ENCODE measurements at regions not wholly inside any gene's neighbourhood (a gene's known extent, or its start where the extent isn't known, plus 50 kb on each side); places are given as distances from the start of the nearest gene placed in this dataset.

- no peak for DNase-seq (ENCODE audit: low spot score)
Observed at GRCh38 chr11:108994887-108995286, 330.0 kb downstream of the DDX10 start.

- DNase-seq (ENCODE audit: low spot score): no peak
Observed at GRCh38 chr11:108997826-108998225, 333.0 kb downstream of the DDX10 start.

DNA sequence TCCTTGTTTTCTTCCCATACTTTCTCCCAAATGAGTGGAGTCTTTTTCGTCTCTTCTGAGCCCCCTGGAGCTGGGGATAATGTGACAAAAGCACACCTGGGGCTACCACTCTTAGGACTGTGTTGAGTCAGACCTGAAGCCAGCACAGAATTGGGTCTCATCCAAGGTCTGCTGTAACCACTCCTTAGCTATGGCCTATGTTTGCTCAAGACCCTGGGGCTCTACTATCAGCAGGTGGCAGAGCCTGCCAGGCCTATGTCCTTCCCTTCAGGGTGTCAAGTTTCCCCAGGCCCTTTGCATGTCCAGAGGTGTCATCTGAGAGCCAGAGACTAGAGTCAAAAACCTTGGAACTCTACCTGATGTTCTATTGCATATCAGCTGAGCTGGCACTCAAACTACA lies 335.7 kb downstream of the DDX10 start:
- DNase-seq (ENCODE audit: low spot score): no peak

DNA sequence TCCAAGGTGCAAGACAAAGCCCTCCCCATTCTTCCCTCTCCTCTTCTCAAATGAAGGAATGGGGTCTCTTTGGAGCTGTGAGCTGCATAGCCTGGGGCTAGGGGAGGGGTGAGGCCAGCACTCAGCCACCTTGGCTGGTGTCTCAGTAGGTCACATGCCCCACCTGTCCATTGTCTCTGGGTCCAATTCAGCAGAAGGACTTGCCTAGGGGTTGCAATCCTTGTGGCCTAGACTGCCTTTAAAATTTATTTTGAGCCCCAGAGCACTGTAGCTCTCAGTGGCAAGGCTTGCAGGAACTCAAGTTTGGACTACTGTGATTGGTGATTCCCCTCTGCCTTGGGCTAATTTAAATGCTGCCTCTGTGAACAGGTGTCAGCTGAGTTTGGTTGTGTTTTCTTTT lies 336.7 kb downstream of the DDX10 start:
- DNase-seq (ENCODE audit: low spot score): no peak

DNA sequence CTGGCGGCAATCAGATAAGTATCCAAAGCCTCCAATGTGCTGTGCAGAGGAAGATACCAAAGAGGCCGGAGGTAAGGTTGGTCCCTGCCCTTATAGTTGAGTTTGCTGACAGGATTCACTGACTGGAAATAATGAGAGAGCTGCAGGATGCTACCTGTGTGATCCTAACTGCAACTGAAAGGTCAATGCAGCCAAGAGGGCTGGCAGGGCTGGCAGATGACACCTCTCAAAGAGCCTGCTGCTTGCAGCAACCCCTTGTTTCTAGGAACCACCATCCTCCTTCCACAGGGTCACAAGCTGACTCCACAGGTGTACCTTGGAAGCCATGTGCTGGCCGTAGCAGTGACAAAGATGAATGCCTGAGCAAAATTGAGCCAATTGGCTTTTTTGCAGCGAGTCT lies 348.1 kb downstream of the DDX10 start:
- DNase-seq (ENCODE audit: low spot score): no peak

- no peak for DNase-seq (ENCODE audit: low spot score)
Observed at GRCh38 chr11:109015283-109015682, 350.4 kb downstream of the DDX10 start.

GRCh38 chr11:109016724-109017123 lies 351.9 kb downstream of the DDX10 start:
- DNase-seq (ENCODE audit: low spot score): no peak

DNA sequence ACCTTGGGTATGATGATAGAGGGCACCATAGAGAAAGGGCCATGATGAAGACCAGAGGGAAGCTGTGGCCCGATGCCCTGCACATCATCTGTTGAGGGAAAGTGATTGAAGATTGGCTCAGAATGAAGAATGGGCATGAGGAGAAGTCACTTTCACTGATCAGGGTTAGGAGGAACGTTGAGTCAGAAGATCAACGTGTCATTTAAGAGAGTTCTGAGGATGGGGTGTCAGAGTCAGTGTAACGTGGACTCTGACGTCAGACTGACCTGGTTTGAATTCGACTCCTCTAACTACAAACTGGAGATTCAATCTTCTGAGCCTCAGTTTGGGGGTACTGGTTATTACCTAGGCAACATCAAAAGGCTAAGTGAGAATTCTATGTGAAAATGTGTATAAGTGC lies 352.6 kb downstream of the DDX10 start:
- no peak for DNase-seq (ENCODE audit: low spot score)

DNA sequence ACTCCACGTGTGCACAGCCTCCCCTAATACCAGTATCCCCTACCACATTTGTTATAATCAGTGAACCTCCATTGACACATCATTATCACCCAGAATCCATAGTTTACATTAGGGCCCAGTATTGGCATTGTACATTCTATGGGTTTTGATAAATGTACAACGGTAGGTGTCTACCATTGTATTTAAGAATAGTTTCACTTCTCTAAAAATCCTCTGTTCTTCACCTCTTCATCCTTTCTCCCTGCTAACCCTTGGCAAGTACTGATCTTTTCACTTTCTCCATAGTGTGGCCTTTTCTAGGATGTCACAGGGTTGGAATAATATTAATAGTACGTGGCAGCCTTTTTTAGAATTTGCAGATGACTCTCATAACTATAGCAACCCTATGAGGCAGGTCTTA lies 353.8 kb downstream of the DDX10 start:
- no peak for DNase-seq (ENCODE audit: low spot score)

GRCh38 chr11:109019342-109019936 lies 354.6 kb downstream of the DDX10 start:
- no peak for DNase-seq (ENCODE audit: low spot score)

DNA sequence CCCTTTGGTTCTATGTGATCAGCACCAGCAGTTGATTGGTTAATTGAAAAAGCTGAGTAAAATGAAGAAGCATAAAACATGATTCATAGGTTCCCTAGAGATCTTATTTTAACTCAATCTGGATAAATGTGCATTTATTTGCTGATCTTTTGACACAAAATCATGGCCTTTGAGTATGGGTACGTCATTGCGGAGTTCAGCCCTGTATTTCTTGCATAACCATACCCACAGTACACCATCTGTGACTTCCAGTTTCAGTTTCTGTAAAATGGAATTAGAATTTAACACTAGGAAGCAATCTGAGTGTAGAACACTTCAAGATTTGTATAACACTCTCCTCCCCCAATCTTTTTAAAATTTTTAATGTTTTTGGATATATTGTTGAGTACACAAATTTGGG lies 358.2 kb downstream of the DDX10 start:
- DNase-seq (ENCODE audit: low spot score): no peak

GRCh38 chr11:109026891-109027489 lies 362.1 kb downstream of the DDX10 start:
- no peak for DNase-seq (ENCODE audit: low spot score)

GRCh38 chr11:109027851-109028250 lies 363.0 kb downstream of the DDX10 start:
- DNase-seq (ENCODE audit: low spot score): no peak

- DNase-seq (ENCODE audit: low spot score): no peak
Observed at GRCh38 chr11:109029927-109030326, 365.1 kb downstream of the DDX10 start.

- DNase-seq (ENCODE audit: low spot score): peak; percentile 74
Observed at GRCh38 chr11:109033627-109034338, 368.9 kb downstream of the DDX10 start.

DNA sequence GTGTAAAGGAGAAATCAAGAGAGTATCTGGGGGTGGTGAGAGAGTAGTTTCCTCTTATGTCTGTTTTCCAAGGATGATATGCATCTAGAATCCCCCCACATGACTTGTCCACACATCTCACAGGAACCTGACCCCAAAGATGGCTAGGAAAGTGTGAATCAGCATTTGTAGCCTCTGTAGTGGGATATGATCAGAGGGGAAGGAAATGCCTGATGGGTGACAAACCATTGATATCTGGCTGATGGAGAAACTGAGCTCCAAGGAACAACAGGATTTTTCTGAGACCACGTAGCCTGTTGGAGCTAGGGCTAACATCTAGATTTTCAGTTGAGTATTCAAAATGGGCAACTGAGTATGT lies 369.4 kb downstream of the DDX10 start:
- peak; percentile 37 for DNase-seq (ENCODE audit: low spot score)

- no peak for DNase-seq (ENCODE audit: low spot score)
Observed at GRCh38 chr11:109035284-109035683, 370.4 kb downstream of the DDX10 start.

- no peak for DNase-seq (ENCODE audit: low spot score)
Observed at GRCh38 chr11:109036011-109036410, 371.1 kb downstream of the DDX10 start.

DNA sequence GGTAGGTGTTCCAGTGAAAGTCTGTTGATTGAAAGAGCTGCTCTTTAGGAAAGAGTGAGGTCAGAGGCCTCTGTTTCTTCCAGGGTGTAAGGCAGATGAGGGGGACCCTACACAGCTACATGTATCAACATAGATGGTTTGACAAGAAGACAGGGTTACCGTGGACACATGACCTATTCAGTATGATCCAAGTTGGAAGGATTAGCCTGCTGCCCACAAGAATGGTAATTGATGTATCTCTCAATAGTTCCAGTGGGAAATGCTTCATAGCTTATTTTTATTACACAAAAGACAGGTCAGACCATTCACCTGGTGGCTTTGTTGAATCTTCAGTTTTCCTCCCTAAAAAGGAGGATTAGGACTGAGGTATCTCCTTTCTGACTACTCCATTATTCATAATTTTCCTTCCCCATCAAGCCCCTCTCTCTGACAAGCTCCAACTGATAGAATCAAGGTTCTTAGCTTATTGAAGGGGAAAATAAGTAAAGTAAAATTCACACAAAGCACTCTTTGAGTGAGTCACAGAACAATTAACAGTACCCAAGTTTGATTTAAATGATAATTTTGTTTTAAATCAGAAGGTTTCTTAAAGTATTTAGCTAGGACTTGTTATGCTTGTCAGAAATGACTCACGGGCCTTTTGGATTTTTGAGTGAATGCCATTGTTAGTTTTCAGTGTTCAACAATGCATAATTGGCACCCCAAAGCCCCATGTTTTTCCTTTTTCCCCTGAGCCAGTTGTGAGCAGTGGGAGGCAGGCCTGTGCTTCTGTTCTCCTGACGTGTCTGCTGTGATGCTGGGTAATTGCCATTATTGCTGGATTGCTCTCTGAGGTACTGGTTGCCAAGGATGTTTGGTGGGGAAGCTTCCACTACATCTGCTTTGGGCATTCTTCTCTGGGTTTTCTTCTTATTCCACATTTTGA lies 373.2 kb downstream of the DDX10 start:
- DNase-seq (ENCODE audit: low spot score): no peak

- no peak for DNase-seq (ENCODE audit: low spot score)
Observed at GRCh38 chr11:109039611-109040010, 374.7 kb downstream of the DDX10 start.

GRCh38 chr11:109040303-109040702 lies 375.4 kb downstream of the DDX10 start:
- DNase-seq (ENCODE audit: low spot score): no peak

- no peak for DNase-seq (ENCODE audit: low spot score)
Observed at GRCh38 chr11:109041876-109042275, 377.0 kb downstream of the DDX10 start.

- DNase-seq (ENCODE audit: low spot score): no peak
Observed at GRCh38 chr11:109043315-109043714, 378.4 kb downstream of the DDX10 start.
